Endothelial cell of umbilical vein (primary cell): ENCODE measurements at regions not wholly inside any gene's neighbourhood (a gene's known extent, or its start where the extent isn't known, plus 50 kb on each side); places are given as distances from the start of the nearest gene placed in this dataset.

Experiments
- BruUV-seq: library from RNA; stranded (reverse); fragments of 400-500 nt; replicated peaks from 2 replicates; lab custom pipeline; 2021; lab: Mats Ljungman, UMichigan
- CTCF ChIA-PET: fragments of 300-600, 350-600 bp; sonication (Branson Sonifier 250); formaldehyde crosslinking; loops from one replicate; lab custom pipeline; 2021; ENCODE audit warnings: antibody characterized with exemption, inconsistent platforms; lab: Charles Lee
- POLR2A ChIA-PET: fragments of 300-600, 350-600 bp; sonication (Branson Sonifier 250); formaldehyde crosslinking; loops from one replicate; lab custom pipeline; 2021; ENCODE audit warnings: antibody characterized with exemption, inconsistent platforms; lab: Charles Lee
- DNase-seq: peaks from one replicate; pipeline ENCODE4 v3.0.0-alpha.2; 2011; ENCODE audit warnings: low read depth, low spot score
- FAIRE-seq: peaks from 2 replicates; lab custom pipeline; 2011; peaks lifted over from hg19 to GRCh38; lab: Jason Lieb, UNC
- H2AFZ ChIP-seq: 2 replicates; pipeline ENCODE4 v1.6.0; 2012; ENCODE audit warnings: low read depth, low read length, control low read depth, inconsistent platforms
- H3K27ac ChIP-seq: 2 replicates; pipeline ENCODE4 v1.5.1; 2011; ENCODE audit warnings: low read depth, mild to moderate bottlenecking, control low read depth, low read length, moderate library complexity; ENCODE audit not compliant: insufficient read depth
- H3K27me3 ChIP-seq, 2 experiments: 2 replicates each; pipeline versions ENCODE4 v1.6.0 to v1.6.1; 2011; ENCODE audit warnings: low read length in 2 of 2, mixed read lengths in 1 of 2; ENCODE audit not compliant: control insufficient read depth in 2 of 2, insufficient read depth in 2 of 2
- H3K36me3 ChIP-seq, 2 experiments: 2 replicates in 1 of 2; 3 replicates in 1 of 2; pipeline ENCODE4 v1.5.1; 2011; ENCODE audit warnings: low read length in 2 of 2, mild to moderate bottlenecking in 1 of 2, moderate library complexity in 1 of 2; ENCODE audit not compliant: control insufficient read depth in 2 of 2, insufficient read depth in 2 of 2; ENCODE audit errors: extremely low read depth in 1 of 2
- H3K4me1 ChIP-seq: 3 replicates; pipeline ENCODE4 v1.5.1; 2011; ENCODE audit warnings: mild to moderate bottlenecking, low read length; ENCODE audit not compliant: control insufficient read depth, insufficient read depth; ENCODE audit errors: extremely low read depth
- H3K4me2 ChIP-seq: 2 replicates; pipeline ENCODE4 v1.6.1; 2011; ENCODE audit warnings: low read length, control low read depth, mixed read lengths; ENCODE audit not compliant: insufficient read depth
- H3K4me3 ChIP-seq, 3 experiments: fragments of 200-600 bp in 1 of 3; sonication (generic), shearing (Covaris generic) in 1 of 3; replicated peaks in 1 of 3; 2 replicates each; pipeline ENCODE4 v1.5.1; 2011 to 2016; ENCODE audit warnings: control low read depth in 3 of 3, low read length in 3 of 3, mild to moderate bottlenecking in 2 of 3, inconsistent platforms in 1 of 3, low read depth in 1 of 3, moderate library complexity in 1 of 3; ENCODE audit not compliant: insufficient read depth in 1 of 3
- H3K79me2 ChIP-seq: 2 replicates; pipeline ENCODE4 v1.6.0; 2012; ENCODE audit warnings: low read length, inconsistent platforms; ENCODE audit not compliant: control insufficient read depth, insufficient read depth
- H3K9ac ChIP-seq: replicated peaks from 2 replicates; pipeline ENCODE3; 2011; ENCODE audit warnings: low read length, control low read depth; ENCODE audit not compliant: insufficient read depth; ENCODE audit errors: extremely low read depth
- H3K9me1 ChIP-seq: replicated peaks from 3 replicates; pipeline ENCODE4 v1.6.0; 2011; ENCODE audit warnings: mild to moderate bottlenecking, low read length; ENCODE audit not compliant: control insufficient read depth, insufficient read depth; ENCODE audit errors: extremely low read depth
- H3K9me3 ChIP-seq: replicated peaks from 2 replicates; pipeline ENCODE4 v1.5.1; 2012; ENCODE audit warnings: low read length, inconsistent platforms; ENCODE audit not compliant: control insufficient read depth, insufficient read depth
- H4K20me1 ChIP-seq: replicated peaks from 2 replicates; pipeline ENCODE3; 2011; ENCODE audit warnings: mild to moderate bottlenecking, low read length; ENCODE audit not compliant: control insufficient read depth, insufficient read depth; ENCODE audit errors: extremely low read depth
- CTCF ChIP-seq, 2 donors: IDR thresholded peaks; 1 replicate in 1 of 2; 2 replicates in 1 of 2; pipeline ENCODE4 v1.5.1; 2011; ENCODE audit warnings: low read length in 2 of 2, mild to moderate bottlenecking in 2 of 2, moderate library complexity in 2 of 2, control low read depth in 1 of 2, inconsistent platforms in 1 of 2, low read depth in 1 of 2; ENCODE audit not compliant: insufficient read depth in 1 of 2; ENCODE audit errors: extremely low read depth in 1 of 2
- EZH2 ChIP-seq: IDR thresholded peaks from 2 replicates; pipeline ENCODE4 v1.6.1; 2012; ENCODE audit warnings: borderline replicate concordance, low read depth, mild to moderate bottlenecking, moderate library complexity, low read length, inconsistent platforms; ENCODE audit not compliant: severe bottlenecking
- FOS ChIP-seq: IDR thresholded peaks from 2 replicates; pipeline ENCODE4 v1.6.1; 2011; ENCODE audit warnings: mild to moderate bottlenecking, low read length, moderate library complexity, borderline replicate concordance; ENCODE audit not compliant: insufficient read depth
- GATA2 ChIP-seq: IDR thresholded peaks from 2 replicates; pipeline ENCODE4 v1.7.0; 2011; ENCODE audit warnings: low read depth, mild to moderate bottlenecking, moderate library complexity, mixed read lengths, low read length; ENCODE audit not compliant: insufficient read length, insufficient read depth
- JUN ChIP-seq: IDR thresholded peaks from 2 replicates; pipeline ENCODE4 v1.6.1; 2011; ENCODE audit warnings: borderline replicate concordance, low read depth; ENCODE audit not compliant: insufficient read length, insufficient read depth
- MAX ChIP-seq: IDR thresholded peaks from 2 replicates; pipeline ENCODE4 v1.6.1; 2011; ENCODE audit not compliant: insufficient read depth, insufficient read length
- MYC ChIP-seq: IDR thresholded peaks from one replicate; pipeline ENCODE4 v1.6.1; 2011; ENCODE audit warnings: mild to moderate bottlenecking, low read depth, low read length
- POLR2A ChIP-seq: IDR thresholded peaks from 2 replicates; pipeline ENCODE4 v1.6.1; 2012; ENCODE audit warnings: low read depth, mild to moderate bottlenecking, control low read depth, low read length
- POLR2AphosphoS5 ChIP-seq: IDR thresholded peaks from 2 replicates; pipeline ENCODE4 v1.6.1; 2012; ENCODE audit warnings: low read depth, mild to moderate bottlenecking, control low read depth, low read length, moderate library complexity; ENCODE audit not compliant: insufficient read depth
- dilution Hi-C: fragments of 300-500 bp; cut with MboI; formaldehyde crosslinking; loops from one replicate; pipeline ENCODE4 v1.15.0; 2019; ENCODE audit warnings: low sequenced_read_pairs; ENCODE audit not compliant: extremely low pct_ligation_motif_present
- intact Hi-C: fragments of 100-400 bp; cut with micrococcal nuclease; formaldehyde crosslinking; loops from one replicate; pipeline ENCODE4 v1.10.0; 2022

DNA sequence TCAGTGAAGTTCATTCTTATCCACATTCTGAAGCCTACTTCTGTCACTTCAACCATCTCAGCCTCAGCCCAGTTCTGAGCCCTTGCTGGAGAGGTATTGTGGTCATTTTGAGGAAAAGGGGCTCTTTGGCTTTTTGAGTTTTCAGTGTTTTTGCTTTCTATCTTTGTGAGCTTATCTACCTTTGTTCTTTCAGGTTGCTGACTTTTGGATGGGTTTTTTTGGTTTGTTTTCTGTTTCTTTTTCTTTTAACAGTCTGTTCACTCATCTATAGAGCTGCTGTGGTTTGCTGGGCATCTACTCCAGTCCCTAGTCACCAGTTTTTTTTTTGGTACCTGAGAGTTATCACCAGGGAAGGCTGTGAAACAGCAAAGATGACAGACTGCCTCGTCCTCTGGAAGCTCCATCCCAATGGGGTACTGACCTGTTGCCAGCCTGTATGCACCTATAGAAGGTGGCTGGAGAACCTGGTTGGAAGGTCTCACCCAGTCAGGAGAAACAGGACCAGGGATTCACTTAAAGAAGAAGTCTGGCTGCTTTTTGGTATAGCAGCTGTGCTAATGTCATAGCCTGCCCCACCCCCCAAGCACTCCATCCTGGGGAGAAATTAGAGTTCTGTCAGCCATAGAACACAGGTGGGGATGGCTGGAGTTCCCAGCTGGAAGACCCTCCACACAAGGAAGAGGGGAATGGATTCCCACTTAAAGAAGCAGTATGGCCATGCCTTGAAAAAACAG lies 138.6 kb upstream of the TSLP start:
- no peak overlapping the region for H3K27ac ChIP-seq
- H4K20me1 ChIP-seq, result no peaks in the 10 kb centered on the region
- dilution Hi-C loops, result no loop called here
- no peak overlapping the region for H3K4me2 ChIP-seq
- no peaks in the 10 kb centered on the region for H3K27me3 ChIP-seq
- H3K9ac ChIP-seq, result no peak overlapping the region
- H3K4me3 ChIP-seq, result no peak overlapping the region
- no peak for DNase-seq
- POLR2A ChIA-PET, result no interaction called here
- CTCF ChIA-PET, result no interaction called here
- intact Hi-C loops, result no loop called here
- no peak for FAIRE-seq
- no peaks in the 10 kb centered on the region for H3K9me3 ChIP-seq
- H3K36me3 ChIP-seq, result no peaks in the 10 kb centered on the region
- H3K9me1 ChIP-seq, result no peaks in the 10 kb centered on the region
- TF ChIP-seq MAX (no peak), FOS (no peak), POLR2A (no peak), GATA2 (no peak), CTCF (IDR thresholded peaks at IDR 0.05; ENCODE audit: extremely low read depth in 1 of 2, insufficient read depth in 1 of 2, low read depth in 1 of 2, low read length in 2 of 2) (no peak), EZH2 (no peak), MYC (no peak), POLR2AphosphoS5 (no peak), JUN (no peak)
- H3K79me2 ChIP-seq, result no peaks in the 10 kb centered on the region
- H3K4me1 ChIP-seq, result no peaks in the 10 kb centered on the region
- no peak overlapping the region for H2AFZ ChIP-seq
- no TSS peak for BruUV-seq
